HepG2 (cell line): ENCODE measurements at regions not wholly inside any gene's neighbourhood (a gene's known extent, or its start where the extent isn't known, plus 50 kb on each side); places are given as distances from the start of the nearest gene placed in this dataset.
"Not testable (repeated sequence)": the region's sequence is repeated elsewhere in the genome, so short reads cannot be mapped to it uniquely, and the experiment has no call there.

ENCODE experiments used
- ATAC-seq: fragments of 200-7000 bp; cut with Tn5 transposase; 3 replicates; pipeline ENCODE4 v1.9.1; 2020; ENCODE audit warnings: mild to moderate bottlenecking, moderate library complexity
- BruUV-seq: library from RNA; stranded (reverse); fragments of 400-500 nt; replicated peaks from 2 replicates; lab custom pipeline; 2021; lab: Mats Ljungman, UMichigan
- CTCF ChIA-PET: fragments of 300-600 bp; formaldehyde crosslinking; extraction: SDS; loops from one replicate; lab custom pipeline; 2021; ENCODE audit warnings: low total read pairs, inconsistent platforms, low intra/inter-chr PET ratio; lab: Yijun Ruan, JAX
- POLR2A ChIA-PET: fragments of 350-600 bp; sonication (Branson Sonifier 250); formaldehyde crosslinking; loops from one replicate; lab custom pipeline; 2020; ENCODE audit warnings: antibody characterized with exemption, inconsistent platforms; lab: Yijun Ruan, JAX
- DNase-seq: peaks from one replicate; pipeline ENCODE4 v3.0.0-alpha.2; 2015; ENCODE audit warnings: low spot score
- FAIRE-seq: peaks from 3 replicates; lab custom pipeline; 2011; peaks lifted over from hg19 to GRCh38; lab: Jason Lieb, UNC
- H2AFZ ChIP-seq: one replicate; pipeline ENCODE4 v1.6.1; 2011; ENCODE audit warnings: low read length, inconsistent platforms
- H3K27ac ChIP-seq: fragments of 300-600 bp; 3 replicates; pipeline ENCODE4 v1.8.0; 2011; ENCODE audit warnings: mixed run types, mild to moderate bottlenecking, mixed read lengths, low read length, inconsistent platforms; ENCODE audit not compliant: insufficient read depth; ENCODE audit errors: extremely low read length
- H3K27me3 ChIP-seq, 2 experiments: fragments of 200-600 bp in 1 of 2; 2 replicates in 1 of 2; 3 replicates in 1 of 2; pipeline versions ENCODE4 v1.6.0 to v1.8.0; 2011; ENCODE audit warnings: low read length in 2 of 2, mild to moderate bottlenecking in 2 of 2, moderate library complexity in 2 of 2, inconsistent platforms in 1 of 2; ENCODE audit not compliant: insufficient read depth in 2 of 2, control insufficient read depth in 1 of 2
- H3K36me3 ChIP-seq, 2 experiments: fragments of 200-600 bp in 1 of 2; replicated peaks in 1 of 2; 2 replicates in 1 of 2; 3 replicates in 1 of 2; pipeline versions ENCODE4 v1.5.1 to v1.8.0; 2011; ENCODE audit warnings: low read length in 2 of 2, inconsistent platforms in 1 of 2; ENCODE audit not compliant: insufficient read depth in 2 of 2, control insufficient read depth in 1 of 2
- H3K4me1 ChIP-seq: 2 replicates; pipeline ENCODE4 v1.5.1; 2012; ENCODE audit warnings: low read length, inconsistent platforms; ENCODE audit not compliant: insufficient read depth
- H3K4me2 ChIP-seq: 2 replicates; pipeline ENCODE4 v1.6.0; 2011; ENCODE audit warnings: low read depth, low read length, inconsistent platforms
- H3K4me3 ChIP-seq, 3 experiments: fragments of 200-600 bp in 1 of 3; sonication (generic), shearing (Covaris generic) in 1 of 3; replicated peaks in 1 of 3; 2 replicates each; pipeline ENCODE4 v1.5.1; 2011 to 2016; ENCODE audit warnings: low read length in 3 of 3, inconsistent platforms in 2 of 3, low read depth in 2 of 3, mild to moderate bottlenecking in 2 of 3, control low read depth in 1 of 3, mixed read lengths in 1 of 3; ENCODE audit not compliant: insufficient read depth in 1 of 3
- H3K79me2 ChIP-seq: one replicate; pipeline ENCODE4 v1.6.1; 2011; ENCODE audit warnings: low read length, inconsistent platforms; ENCODE audit not compliant: insufficient read depth
- H3K9ac ChIP-seq: 2 replicates; pipeline ENCODE4 v1.6.0; 2011; ENCODE audit warnings: mild to moderate bottlenecking, low read depth, low read length, inconsistent platforms; ENCODE audit not compliant: insufficient read depth
- H3K9me3 ChIP-seq: 2 replicates; pipeline ENCODE4 v1.5.1; 2012; ENCODE audit warnings: mild to moderate bottlenecking, low read length
- H4K20me1 ChIP-seq: 2 replicates; pipeline ENCODE4 v1.6.0; 2011; ENCODE audit warnings: inconsistent platforms, mild to moderate bottlenecking, low read length, moderate library complexity; ENCODE audit not compliant: insufficient read depth
- HNF4A ChIP-seq: sonication (generic); formaldehyde crosslinking; IDR thresholded peaks from 2 replicates; pipeline ENCODE4 v1.4.0; 2020; ENCODE audit warnings: missing genetic modification reagents
- KAT8 ChIP-seq: IDR thresholded peaks from 2 replicates; pipeline ENCODE4 v1.6.1; 2016; ENCODE audit warnings: missing genetic modification reagents, missing compliant biosample characterization
- SRY ChIP-seq: sonication (generic); formaldehyde crosslinking; IDR thresholded peaks from 2 replicates; pipeline ENCODE4 v1.8.0; 2022; ENCODE audit warnings: mild to moderate bottlenecking, missing genetic modification reagents
- ZFYVE20 ChIP-seq: sonication (generic); formaldehyde crosslinking; IDR thresholded peaks from 2 replicates; pipeline ENCODE4 v1.8.0; 2023; ENCODE audit warnings: low read depth, mild to moderate bottlenecking, moderate library complexity, missing genetic modification reagents, borderline replicate concordance
- WGBS: methylation state at CpG from one replicate; pipeline ENCODE4 v1.1.6; 2017; ENCODE audit warnings: low lambda C conversion rate; 5-methylcytosine and 5-hydroxymethylcytosine counted together
- in situ Hi-C: cut with HindIII; loops from 2 replicates; pipeline ENCODE4 v1.10.0; 2017; ENCODE audit warnings: low pct_unique_long_range_greater_than_20kb; ENCODE audit not compliant: extremely low pct_ligation_motif_present
- intact Hi-C: fragments of 100-400 bp; cut with micrococcal nuclease; formaldehyde crosslinking; loops from one replicate; pipeline ENCODE4 v1.10.0; 2022; ENCODE audit not compliant: unreplicated experiment

- Histone ChIP-seq H3K4me1 (peaks cover 7% of the 10 kb centered on the region; the same call in 1 of the 2 replicates), H2AFZ (no peak overlapping the region), H3K36me3 (no peaks in the 10 kb centered on the region), H3K9me3 (no peaks in the 10 kb centered on the region), H4K20me1 (no peaks in the 10 kb centered on the region), H3K79me2 (no peaks in the 10 kb centered on the region), H3K27me3 (no peaks in the 10 kb centered on the region; a peak in 1 of 5 replicates), H3K4me2 (no peak overlapping the region), H3K27ac (no peak overlapping the region), H3K4me3 (no peak overlapping the region), H3K9ac (no peak overlapping the region)
- ChIA-PET CTCF (no interaction called here), POLR2A (no interaction called here)
- 42% methylated on average over 4 of the region's 4 CpGs for WGBS
- TF ChIP-seq KAT8 (CRISPR knock-in tag) (no peak), HNF4A (CRISPR knock-in tag) (0 out of 2 replicates have a peak, but pooled peaks have one; percentile 6), SRY (CRISPR knock-in tag) (no peak), ZFYVE20 (CRISPR knock-in tag) (no peak)
- intact Hi-C loops (no loop called here), in situ Hi-C loops (no loop called here)
- DNase-seq (no peak), ATAC-seq (peak; percentile 62), FAIRE-seq (no peak)
- BruUV-seq: no TSS peak
These were observed 76.9 kb upstream of the EED start for GRCh38 chr11:86167499-86168164.

GRCh38 chr11:86166287-86166686 lies 78.3 kb upstream of the EED start:
- H3K27me3 ChIP-seq, POLR2A ChIA-PET, H3K27ac ChIP-seq, H2AFZ ChIP-seq, H3K4me2 ChIP-seq, H3K9me3 ChIP-seq, H3K9ac ChIP-seq, in situ Hi-C loops, H3K36me3 ChIP-seq, ATAC-seq, FAIRE-seq, intact Hi-C loops, H3K4me3 ChIP-seq, H4K20me1 ChIP-seq, BruUV-seq, CTCF ChIA-PET, H3K79me2 ChIP-seq, DNase-seq: not testable (repeated sequence)
- WGBS: 81% methylated on average over 1 of the region's 1 CpG
- peaks cover 17% of the 10 kb centered on the region for H3K4me1 ChIP-seq
